SHP77 treated with DMSO at 0.1 percent for 48 hours (cell line): ENCODE measurements at regions not wholly inside any gene's neighbourhood (a gene's known extent, or its start where the extent isn't known, plus 50 kb on each side); places are given as distances from the start of the nearest gene placed in this dataset.
"Not testable (repeated sequence)": the region's sequence is repeated elsewhere in the genome, so short reads cannot be mapped to it uniquely, and the experiment has no call there.

ENCODE experiments used
- DNase-seq: peaks from one replicate; lab custom pipeline; 2025; lab: John Stamatoyannopoulos, UW

- not testable (repeated sequence) for DNase-seq
Observed at GRCh38 chr2:187610450-187610849, 56.2 kb upstream of the TFPI start.

DNA sequence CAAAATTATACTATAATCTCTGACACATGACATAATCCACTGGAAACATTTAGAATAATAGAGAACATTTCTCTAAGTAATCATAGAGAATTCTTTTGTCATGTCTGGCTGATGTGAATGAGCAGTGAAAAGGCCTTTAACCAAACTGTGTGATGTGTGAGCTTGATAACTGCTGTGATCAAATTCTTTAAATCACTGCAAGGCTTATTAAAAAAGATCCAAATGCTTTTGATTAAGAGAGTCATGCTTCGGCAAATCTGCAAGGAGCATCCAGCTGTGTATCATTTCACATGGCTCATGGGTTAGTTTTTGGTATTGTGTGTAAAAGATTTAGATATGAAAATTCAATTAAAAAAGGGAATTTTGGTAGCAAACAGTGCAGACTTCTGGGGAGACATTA lies 58.6 kb upstream of the TFPI start:
- DNase-seq = no peak

- no peak for DNase-seq
Observed at GRCh38 chr2:187614756-187615155, 60.5 kb upstream of the TFPI start.

DNA sequence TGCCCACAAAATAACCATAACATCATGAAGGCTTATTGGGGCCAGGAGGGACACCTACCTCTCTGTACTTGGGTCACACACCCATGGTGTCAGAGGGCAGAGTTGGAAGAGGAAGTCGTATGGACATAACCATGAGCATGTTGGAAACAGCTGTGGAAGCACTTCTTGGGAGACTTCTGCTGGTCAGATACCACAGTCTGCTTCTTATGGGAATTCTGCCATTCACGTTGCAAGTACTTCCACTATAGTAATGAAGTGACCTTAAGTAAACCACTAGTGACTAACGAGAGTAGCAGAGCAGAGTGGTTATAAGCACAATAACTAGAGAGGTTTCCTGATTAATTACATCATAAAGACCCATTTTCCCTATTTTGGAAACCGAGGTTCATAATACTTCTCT lies 61.1 kb upstream of the TFPI start:
- no peak for DNase-seq

- DNase-seq = no peak
Observed at GRCh38 chr2:187615902-187616301, 61.7 kb upstream of the TFPI start.

GRCh38 chr2:187617120-187617519 lies 62.9 kb upstream of the TFPI start:
- no peak for DNase-seq

DNA sequence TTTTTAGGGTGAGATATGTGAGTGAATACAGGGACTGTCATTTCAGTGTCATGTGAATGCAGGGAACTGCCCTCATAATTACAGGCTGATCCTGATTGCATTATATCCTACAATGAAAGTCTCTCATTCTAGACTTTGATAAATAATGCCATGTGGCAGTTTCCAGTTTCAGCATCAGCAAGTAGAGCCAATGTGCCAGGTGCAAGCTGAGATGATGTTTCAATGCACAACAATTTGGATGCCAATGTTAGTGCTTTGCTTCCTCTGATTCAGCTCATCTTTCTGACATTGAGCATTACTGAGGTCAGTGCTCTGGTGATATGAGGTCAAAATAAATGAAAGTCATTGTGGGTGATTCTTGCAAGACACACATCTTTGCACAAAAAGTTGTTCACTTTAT lies 63.7 kb upstream of the TFPI start:
- no peak for DNase-seq

DNA sequence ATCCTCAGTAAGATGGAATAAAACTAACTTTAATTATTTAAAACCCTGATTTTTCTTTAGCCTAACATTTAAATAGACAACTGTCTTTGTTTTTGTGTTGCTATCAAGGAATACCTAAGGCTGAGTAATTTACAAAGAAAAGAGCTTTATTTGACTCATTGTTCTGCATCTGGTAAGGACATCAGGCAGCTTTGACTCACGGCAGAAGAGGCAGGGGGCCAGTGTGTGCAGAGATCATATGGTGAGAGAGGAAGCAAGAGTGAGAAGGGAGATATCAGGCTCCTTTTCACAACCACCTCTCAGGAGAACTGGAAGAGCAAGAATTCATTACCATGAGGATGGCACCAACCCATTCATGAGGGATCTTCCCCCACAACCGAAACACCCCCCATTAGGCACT lies 64.6 kb upstream of the TFPI start:
- no peak for DNase-seq

DNA sequence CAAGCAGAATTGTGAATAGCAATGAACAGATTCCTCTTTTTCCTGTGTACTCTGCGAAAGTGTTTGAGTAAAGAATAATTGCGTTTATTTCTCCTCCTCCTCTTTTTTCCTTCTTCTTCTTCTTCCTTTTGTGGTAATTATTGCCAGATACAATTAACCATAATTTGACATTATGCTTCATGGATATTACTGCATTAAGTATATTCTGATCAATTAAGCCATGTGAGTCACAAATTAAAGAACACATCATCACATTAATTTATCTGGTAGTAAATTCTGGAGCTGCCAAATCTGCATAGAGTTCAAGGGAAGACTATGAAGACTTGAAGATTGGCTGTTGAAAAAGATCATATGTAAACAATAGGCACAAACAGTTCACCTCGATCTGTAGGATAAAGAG lies 72.9 kb upstream of the TFPI start:
- DNase-seq = no peak

DNA sequence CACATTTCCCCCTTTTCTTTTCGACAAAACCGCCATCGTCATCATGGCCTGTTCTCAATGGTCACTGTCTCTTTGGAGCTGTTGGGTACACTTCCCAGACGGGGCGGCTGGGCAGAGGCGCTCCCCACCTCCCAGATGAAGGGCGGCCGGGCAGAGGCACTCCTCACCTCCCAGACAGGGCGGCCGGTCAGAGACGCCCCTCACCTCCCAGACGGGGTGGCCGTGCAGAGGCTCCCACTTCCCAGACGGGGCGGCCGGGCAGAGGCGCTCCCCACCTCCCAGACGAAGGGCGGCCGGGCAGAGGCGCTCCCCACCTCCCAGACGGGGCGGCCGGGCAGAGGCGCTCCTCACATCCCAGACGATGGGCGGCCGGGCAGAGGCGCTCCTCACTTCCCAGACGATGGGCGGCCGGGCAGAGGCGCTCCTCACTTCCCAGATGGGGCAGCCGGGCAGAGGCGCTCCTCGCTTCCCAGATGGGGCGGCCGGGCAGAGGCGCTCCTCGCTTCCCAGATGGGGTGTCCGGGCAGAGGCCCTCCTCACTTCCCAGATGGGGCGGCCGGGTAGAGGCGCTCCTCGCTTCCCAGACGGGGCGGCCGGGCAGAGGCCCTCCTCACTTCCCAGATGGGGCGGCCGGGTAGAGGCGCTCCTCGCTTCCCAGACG lies 82.6 kb upstream of the TFPI start:
- not testable (repeated sequence) for DNase-seq

GRCh38 chr2:187637392-187637740 lies 83.1 kb upstream of the TFPI start:
- not testable (repeated sequence) for DNase-seq

DNA sequence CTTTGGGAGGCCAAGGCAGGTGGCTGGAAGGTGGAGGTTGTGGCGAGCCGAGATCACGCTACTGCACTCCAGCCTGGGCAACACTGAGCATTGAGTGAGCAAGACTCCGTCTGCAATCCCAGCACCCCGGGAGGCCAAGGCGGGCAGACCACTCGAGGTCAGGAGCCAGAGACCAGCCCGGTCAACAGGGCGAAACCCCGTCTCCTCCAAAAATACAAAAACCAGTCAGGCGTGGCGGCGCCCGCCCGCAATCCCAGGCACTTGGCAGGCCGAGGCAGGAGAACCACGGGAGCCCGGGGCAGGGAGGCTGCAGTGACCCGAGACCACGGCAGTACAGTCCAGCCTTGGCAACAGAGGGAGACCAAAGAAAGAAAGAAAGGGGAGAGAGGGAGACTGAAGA lies 83.5 kb upstream of the TFPI start:
- DNase-seq = not testable (repeated sequence)

GRCh38 chr2:187638840-187639239 lies 84.6 kb upstream of the TFPI start:
- DNase-seq = no peak

DNA sequence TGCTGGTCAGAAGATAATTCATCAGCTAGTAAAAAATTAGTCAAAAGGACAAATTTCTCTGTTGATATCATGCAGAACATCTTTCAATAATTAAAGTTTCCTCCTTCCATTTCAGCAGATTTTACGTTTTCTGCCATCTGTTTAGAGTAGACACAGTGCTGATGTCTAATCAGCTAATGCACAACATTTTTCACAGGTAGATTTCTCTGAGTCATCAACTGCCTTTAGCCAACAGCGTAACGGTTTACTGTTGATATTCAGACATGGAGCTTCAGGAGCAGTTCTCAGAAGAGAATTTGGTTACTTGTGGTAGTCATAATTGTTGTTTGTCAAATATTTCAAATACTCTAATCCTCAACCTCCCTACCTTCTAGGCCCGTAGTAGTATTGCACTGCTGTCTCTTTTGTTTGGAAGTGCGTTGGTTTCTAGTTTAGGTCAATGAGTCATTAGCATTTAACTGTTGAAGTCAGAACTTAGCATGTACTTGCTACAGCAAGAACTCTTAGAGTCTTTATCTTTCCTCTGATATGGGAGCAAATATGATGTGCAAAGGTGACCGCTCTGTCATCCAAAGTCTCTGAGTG lies 86.8 kb upstream of the TFPI start:
- DNase-seq = no peak

- no peak for DNase-seq
Observed at GRCh38 chr2:187642498-187642897, 88.3 kb upstream of the TFPI start.

GRCh38 chr2:187644486-187644885 lies 90.3 kb upstream of the TFPI start:
- no peak for DNase-seq

DNA sequence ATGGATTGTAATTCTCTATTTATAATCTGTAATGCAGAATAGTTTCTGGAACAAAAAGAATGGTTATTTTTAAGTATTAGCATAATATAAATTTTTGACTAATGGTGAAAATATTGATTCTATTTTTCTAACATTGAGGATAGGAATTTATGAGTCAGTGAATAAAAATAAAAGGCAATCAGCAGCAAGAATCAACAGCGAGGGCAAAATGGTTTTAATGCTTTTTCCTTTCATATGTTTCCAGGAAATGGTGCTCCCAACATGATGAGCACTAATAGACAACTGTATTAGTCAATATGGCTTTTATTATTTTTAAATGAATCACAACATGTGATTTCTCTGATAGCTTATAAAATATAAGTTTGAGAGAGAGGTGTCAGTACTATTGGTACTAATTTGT lies 90.7 kb upstream of the TFPI start:
- no peak for DNase-seq

DNA sequence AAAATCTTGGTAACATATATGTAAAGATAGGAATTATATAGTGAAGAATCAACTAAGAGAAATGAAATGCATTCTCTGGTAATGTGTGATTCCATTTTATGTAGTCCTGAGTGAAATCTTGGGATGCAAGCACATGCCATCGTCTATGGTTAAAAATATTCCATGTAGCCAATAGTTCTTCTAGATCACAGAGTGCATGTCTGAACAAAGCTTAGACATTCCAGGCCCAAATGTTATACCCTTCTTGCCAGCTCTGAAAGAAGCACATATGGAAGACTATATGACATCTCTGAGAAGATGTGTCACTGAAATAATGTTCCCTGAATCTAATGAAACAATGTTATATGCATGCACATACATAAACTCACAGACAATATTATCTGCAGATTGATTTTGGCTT lies 92.3 kb upstream of the TFPI start:
- DNase-seq = no peak

DNA sequence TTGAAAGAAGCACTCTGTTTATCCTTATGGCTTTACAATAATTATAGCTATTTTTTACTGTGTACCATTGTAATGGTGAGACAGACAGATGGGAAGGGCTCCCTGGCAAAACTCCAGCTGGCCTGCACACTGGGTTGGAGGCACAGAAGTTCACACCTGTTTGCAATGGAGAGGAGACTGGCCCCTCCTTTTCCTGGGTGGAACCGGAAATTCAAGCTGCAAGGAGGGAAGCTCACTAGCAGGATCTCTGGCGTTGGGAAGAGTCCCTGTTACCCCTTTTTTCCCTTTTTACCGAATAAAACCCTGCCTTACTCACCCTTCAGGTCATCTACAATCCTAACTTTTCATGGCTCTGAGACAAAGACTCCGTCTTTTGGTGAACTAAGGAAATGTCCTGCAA lies 100.3 kb upstream of the TFPI start:
- DNase-seq = peak; percentile 87

DNA sequence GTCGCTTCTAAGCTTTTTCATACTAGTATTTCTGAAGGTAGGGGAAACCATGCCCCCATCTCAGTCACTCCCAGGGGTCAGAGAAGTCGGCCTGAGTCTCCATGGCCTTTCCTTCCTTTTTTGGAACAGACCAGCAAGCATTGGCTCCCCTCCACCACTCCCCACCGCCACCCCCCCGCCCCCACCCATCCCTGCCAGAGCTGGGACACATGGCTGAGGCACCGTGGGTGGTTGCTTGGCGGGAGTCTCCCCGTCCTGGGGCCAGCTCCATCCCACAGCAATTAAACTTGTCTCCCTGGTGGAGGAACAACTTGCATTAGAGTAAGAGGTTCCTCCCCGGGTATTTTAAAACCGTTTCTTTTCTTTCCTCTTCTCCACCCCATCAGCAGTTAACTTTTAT lies 100.8 kb upstream of the TFPI start:
- DNase-seq = no peak

DNA sequence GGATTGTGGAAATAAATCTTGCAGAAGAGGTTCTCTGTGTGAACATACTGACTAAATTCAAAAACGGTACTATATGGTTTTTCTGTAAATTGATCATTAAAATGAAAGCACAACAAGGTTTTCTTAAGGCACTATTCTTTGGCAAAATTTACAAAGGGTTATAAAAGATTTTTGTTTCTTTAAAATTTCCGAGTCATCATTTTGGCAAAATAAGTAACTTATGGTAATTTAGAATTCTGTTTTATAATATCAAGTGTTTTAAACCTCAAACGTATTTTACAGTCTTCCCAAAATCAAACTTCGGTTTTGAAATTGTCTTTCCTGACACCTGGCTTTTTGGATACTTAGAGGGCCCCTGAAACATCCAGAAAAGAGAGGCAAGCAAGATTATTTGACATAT lies 101.9 kb upstream of the TFPI start:
- DNase-seq = no peak

DNA sequence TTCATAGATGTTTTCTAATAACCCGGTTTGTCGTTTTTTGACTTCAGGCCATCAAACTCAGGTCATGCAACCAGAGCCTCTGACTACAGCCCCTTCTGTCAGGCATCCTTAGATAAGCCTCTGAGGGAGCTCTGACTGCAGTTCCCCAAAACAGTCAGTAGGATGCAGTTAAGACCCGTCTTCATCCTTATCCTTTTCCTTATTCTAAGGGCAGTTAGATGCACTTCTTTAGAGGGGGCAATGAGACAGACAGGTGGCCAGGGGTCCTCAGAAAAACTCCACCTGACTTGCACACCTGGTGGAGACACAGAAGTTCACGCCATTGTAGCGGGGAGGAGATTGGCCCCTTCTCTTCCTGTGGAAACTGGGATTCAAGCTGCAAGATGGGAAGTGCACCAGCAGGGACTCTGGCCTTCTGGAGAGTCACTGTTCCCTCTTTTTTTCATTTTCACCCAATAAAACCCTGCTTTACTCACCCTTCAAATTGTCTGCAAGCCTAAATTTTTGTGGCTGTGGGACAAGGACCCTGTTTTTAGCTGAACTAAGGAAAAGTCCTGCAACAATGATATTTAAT lies 104.8 kb upstream of the TFPI start:
- no peak for DNase-seq

GRCh38 chr2:187676050-187676449 lies 121.8 kb upstream of the TFPI start:
- DNase-seq = not testable (repeated sequence)

GRCh38 chr2:187679454-187679853 lies 125.2 kb upstream of the TFPI start:
- DNase-seq = no peak
